Ishikawa (cell line): ENCODE measurements at regions not wholly inside any gene's neighbourhood (a gene's known extent, or its start where the extent isn't known, plus 50 kb on each side); places are given as distances from the start of the nearest gene placed in this dataset.

Experiments
- CEBPB ChIP-seq: IDR thresholded peaks from 2 replicates; pipeline ENCODE4 v1.6.1; 2012
- EP300 ChIP-seq: IDR thresholded peaks from 2 replicates; pipeline ENCODE4 v1.6.1; 2012; ENCODE audit warnings: borderline replicate concordance
- TEAD4 ChIP-seq: IDR thresholded peaks from 2 replicates; pipeline ENCODE4 v1.6.1; 2012
- YY1 ChIP-seq: IDR thresholded peaks from 2 replicates; pipeline ENCODE4 v1.6.1; 2012; ENCODE audit warnings: low read depth
- TF ChIP-seq, protein P1 (sequence below): IDR thresholded peaks from 2 replicates; pipeline ENCODE4 v1.6.1; 2012

DNA sequence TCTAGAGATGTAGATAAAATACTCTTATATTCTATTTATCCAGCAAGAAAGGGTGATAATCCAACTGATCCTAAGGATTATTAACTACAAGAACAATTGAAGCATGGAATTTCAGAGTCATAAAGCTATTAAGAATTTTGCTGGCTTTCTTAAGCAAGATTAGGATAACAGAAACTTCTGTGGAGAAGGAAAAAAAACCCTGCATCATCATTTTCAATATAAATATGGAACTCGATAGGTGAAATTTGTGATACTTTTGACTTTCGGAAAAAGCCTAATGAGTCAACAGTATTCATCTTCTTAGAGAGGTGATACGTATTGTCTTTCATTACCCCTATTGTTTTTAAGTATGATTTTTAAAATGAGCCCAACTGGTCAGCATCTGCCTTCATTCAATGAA lies 593.3 kb downstream of the CPS1 start:
- no peak for TF ChIP-seq YY1
- TF ChIP-seq, protein P1, sequence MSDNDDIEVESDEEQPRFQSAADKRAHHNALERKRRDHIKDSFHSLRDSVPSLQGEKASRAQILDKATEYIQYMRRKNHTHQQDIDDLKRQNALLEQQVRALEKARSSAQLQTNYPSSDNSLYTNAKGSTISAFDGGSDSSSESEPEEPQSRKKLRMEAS = no peak
- TF ChIP-seq TEAD4 = no peak
- TF ChIP-seq CEBPB = no peak
- no peak for TF ChIP-seq EP300
